HUES64 (cell line): ENCODE measurements at regions not wholly inside any gene's neighbourhood (a gene's known extent, or its start where the extent isn't known, plus 50 kb on each side); places are given as distances from the start of the nearest gene placed in this dataset.
"Not testable (repeated sequence)": the region's sequence is repeated elsewhere in the genome, so short reads cannot be mapped to it uniquely, and the experiment has no call there.

Experiments used
- H3K27ac ChIP-seq: 2 replicates; pipeline ENCODE4 v1.7.0; 2013; ENCODE audit warnings: low read depth, low read length, inconsistent platforms
- H3K27me3 ChIP-seq: 2 replicates; pipeline ENCODE4 v1.6.1; 2013; ENCODE audit warnings: mild to moderate bottlenecking, low read length; ENCODE audit not compliant: insufficient read depth
- H3K36me3 ChIP-seq: 2 replicates; pipeline ENCODE4 v1.6.1; 2013; ENCODE audit warnings: mild to moderate bottlenecking, low read length; ENCODE audit not compliant: insufficient read depth
- H3K4me1 ChIP-seq: 2 replicates; pipeline ENCODE4 v1.6.1; 2013; ENCODE audit warnings: mild to moderate bottlenecking, low read length, moderate library complexity; ENCODE audit not compliant: insufficient read depth
- H3K4me3 ChIP-seq: 2 replicates; pipeline ENCODE4 v1.5.1; 2013; ENCODE audit warnings: mild to moderate bottlenecking, low read length, moderate library complexity
- H3K9ac ChIP-seq: 2 replicates; pipeline ENCODE4 v1.6.1; 2013; ENCODE audit warnings: mild to moderate bottlenecking, low read depth, low read length
- H3K9me3 ChIP-seq: 2 replicates; pipeline ENCODE4 v1.6.1; 2013; ENCODE audit warnings: low read depth, low read length; ENCODE audit not compliant: insufficient read depth
- WGBS: fragments of 150-250, 120-280 bp; methylation state at CpG from one replicate; pipeline ENCODE4 v1.1.7; 2013; ENCODE audit warnings: missing lambda C conversion rate; 5-methylcytosine and 5-hydroxymethylcytosine counted together

DNA sequence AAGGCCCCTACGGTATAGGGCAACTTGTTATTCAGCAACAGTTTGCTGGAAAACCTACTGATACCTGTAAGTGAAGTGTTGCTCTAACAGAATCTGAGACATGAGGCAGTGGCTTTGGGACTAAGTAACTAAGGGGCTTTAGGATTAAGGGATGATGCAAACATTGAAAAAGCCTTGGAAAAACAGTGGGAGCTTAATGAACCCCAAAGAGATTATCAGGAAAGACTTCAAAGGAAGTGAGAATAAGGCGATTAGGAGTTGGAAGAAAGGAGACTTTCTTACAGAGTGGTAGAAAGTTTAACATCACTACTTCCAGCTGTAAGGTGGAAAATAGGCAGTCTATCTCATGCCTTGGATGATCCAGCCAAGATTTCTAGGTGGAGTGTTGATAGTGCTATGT, 158.2 kb upstream of the TRIB2 start:
- Histone ChIP-seq H3K4me1 (peaks cover 6% of the 10 kb centered on the region; the same call in 1 of the 2 replicates), H3K36me3 (no peaks in the 10 kb centered on the region), H3K4me3 (no peak overlapping the region), H3K27ac (no peak overlapping the region), H3K9me3 (no peaks in the 10 kb centered on the region), H3K27me3 (no peaks in the 10 kb centered on the region), H3K9ac (no peak overlapping the region)
- WGBS, result 91% methylated on average over 2 of the region's 2 CpGs

DNA sequence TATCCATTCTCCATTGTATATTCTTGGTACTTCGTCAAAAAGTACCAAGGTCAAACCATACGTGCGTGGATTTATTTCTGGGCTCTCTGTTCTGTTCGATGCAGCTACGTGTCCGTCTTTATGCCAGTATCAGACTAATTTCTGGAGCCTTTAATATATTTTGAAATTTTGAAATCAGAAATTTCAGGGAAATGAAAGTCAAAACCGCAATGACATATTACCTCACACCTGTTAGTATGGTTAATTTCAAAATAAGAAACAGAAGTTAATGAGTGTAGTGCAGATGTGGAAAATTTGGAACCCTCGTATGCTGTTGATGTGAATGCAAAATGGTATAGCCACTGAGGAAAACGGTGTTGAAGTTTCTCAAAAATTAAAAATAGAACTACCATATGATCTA, 156.1 kb upstream of the TRIB2 start:
- Histone ChIP-seq H3K4me1 (peaks cover 3% of the 10 kb centered on the region; the same call in 1 of the 2 replicates), H3K9me3 (no peaks in the 10 kb centered on the region), H3K27me3 (no peaks in the 10 kb centered on the region), H3K4me3 (no peak overlapping the region), H3K9ac (no peak overlapping the region), H3K36me3 (no peaks in the 10 kb centered on the region), H3K27ac (no peak overlapping the region)
- 97% methylated on average over 7 of the region's 9 CpGs for WGBS

DNA sequence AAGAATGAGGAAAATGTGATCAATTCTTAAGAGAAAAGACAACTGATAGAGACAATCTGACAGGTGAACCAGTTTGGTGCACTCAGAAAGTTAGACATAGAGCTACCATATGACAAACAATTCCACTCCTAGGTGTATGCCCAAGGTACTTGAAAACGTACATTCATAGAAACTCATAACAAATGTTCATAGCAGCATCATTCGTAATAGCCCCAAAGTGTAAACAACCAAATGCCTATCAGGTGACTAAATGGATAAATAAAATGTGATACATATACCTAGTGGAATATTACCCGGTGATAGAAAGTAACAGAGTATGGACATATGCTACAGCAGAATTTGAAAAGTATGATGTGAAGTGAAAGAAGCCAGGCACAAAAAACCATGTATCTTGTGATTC, 149.3 kb upstream of the TRIB2 start:
- WGBS, result 98% methylated on average over 3 of the region's 3 CpGs
- Histone ChIP-seq H3K9me3 (no peaks in the 10 kb centered on the region), H3K27ac (no peak overlapping the region), H3K27me3 (no peaks in the 10 kb centered on the region), H3K9ac (no peak overlapping the region), H3K4me3 (no peak overlapping the region), H3K36me3 (no peaks in the 10 kb centered on the region), H3K4me1 (no peaks in the 10 kb centered on the region)

DNA sequence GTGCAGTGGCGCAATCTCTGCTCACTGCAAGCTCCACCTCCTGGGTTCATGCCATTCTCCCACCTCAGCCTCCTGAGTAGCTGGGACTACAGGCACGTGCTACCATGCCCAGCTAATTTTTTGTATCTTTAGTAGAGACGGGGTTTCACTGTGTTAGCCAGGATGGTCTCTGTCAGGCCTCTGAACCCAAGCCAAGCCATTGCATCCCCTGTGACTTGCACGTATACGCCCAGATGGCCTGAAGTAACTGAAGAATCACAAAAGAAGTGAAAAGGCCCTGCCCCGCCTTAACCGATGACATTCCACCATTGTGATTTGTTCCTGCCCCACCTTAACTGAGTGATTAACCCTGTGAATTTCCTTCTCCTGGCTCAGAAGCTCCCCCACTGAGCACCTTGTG, 147.2 kb upstream of the TRIB2 start:
- WGBS, result 87% methylated on average over 7 of the region's 7 CpGs
- H3K4me3 ChIP-seq, H3K27ac ChIP-seq, H3K27me3 ChIP-seq, H3K9me3 ChIP-seq, H3K36me3 ChIP-seq, H3K4me1 ChIP-seq, H3K9ac ChIP-seq: not testable (repeated sequence)

DNA sequence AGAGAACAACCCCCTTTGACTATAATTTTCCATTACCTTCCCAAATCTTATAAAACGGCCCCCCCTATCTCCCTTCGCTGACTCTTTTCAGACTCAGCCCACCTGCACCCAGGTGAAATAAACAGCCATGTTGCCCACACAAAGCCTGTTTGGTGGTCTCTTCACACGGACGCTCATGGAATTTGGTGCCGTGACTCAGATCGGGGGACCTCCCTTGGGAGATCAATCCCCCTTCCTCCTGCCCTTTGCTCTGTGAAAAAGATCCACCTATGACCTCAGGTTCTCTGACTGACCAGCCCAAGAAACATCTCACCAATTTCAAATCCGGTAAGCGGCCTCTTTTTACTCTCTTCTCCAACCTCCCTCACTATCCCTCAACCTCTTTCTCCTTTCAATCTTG, 146.8 kb upstream of the TRIB2 start:
- H3K27me3 ChIP-seq, H3K9me3 ChIP-seq, H3K27ac ChIP-seq, H3K4me1 ChIP-seq, H3K9ac ChIP-seq, H3K36me3 ChIP-seq, H3K4me3 ChIP-seq: not testable (repeated sequence)
- 96% methylated on average over 8 of the region's 8 CpGs for WGBS

DNA sequence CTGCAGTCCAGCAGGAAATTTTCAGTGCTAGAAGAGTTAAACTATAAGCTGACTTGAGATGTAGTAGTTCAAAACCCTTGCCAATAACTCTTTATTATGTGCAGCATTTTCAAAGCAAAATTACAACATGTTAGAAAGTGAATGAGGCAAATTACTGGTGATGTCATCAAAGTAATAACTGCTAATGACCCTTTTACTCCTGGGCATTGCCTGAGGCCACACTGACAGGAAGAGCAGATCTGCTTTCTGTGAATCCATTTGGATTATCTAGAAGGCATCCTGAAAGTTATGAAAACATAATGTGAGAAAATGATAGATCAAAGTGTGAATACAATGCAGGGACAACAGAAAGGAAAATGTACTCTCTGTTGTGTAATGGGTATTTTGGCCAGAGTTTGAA, 139.6 kb upstream of the TRIB2 start:
- no peak overlapping the region for H3K9ac ChIP-seq
- H3K4me1 ChIP-seq, result no peaks in the 10 kb centered on the region
- no peak overlapping the region for H3K4me3 ChIP-seq
- H3K36me3 ChIP-seq, result no peaks in the 10 kb centered on the region
- H3K9me3 ChIP-seq, result no peaks in the 10 kb centered on the region
- no peak overlapping the region for H3K27ac ChIP-seq
- no peaks in the 10 kb centered on the region for H3K27me3 ChIP-seq

DNA sequence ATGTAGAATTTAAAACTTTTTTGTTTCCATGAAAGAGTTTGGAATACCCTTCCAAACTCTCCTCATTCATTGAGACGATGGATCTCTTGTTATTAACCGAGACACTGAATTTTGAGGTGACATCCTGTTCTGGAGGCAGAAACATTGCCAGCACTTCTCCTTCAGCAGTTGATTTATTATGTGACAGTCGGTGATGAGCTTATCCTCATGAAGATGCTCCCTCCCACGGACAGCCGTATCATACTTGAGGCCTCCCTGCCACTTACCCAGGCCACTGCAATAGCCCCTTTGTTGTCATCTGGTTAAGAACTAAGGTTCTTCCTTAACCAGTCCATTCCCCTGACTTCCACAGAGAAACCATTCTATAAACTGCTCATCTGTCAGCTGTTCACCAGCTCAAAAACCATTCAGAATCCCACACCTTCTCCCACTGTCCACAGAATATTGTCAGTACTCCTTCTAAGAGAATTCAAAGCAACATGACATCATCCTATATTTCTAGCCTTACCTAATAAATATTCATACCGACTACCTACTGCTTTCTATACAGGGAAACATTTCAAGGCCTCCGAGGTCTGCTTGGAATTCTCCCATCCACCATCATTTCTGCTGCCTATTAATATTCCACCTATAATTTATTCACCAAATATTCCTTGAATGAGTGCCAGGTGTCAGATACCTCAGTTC, 139.0 kb upstream of the TRIB2 start:
- no peak overlapping the region for H3K27ac ChIP-seq
- no peaks in the 10 kb centered on the region for H3K27me3 ChIP-seq
- no peak overlapping the region for H3K4me3 ChIP-seq
- H3K36me3 ChIP-seq, result no peaks in the 10 kb centered on the region
- no peaks in the 10 kb centered on the region for H3K9me3 ChIP-seq
- no peak overlapping the region for H3K9ac ChIP-seq
- H3K4me1 ChIP-seq, result no peaks in the 10 kb centered on the region
- 92% methylated on average over 7 of the region's 7 CpGs for WGBS

DNA sequence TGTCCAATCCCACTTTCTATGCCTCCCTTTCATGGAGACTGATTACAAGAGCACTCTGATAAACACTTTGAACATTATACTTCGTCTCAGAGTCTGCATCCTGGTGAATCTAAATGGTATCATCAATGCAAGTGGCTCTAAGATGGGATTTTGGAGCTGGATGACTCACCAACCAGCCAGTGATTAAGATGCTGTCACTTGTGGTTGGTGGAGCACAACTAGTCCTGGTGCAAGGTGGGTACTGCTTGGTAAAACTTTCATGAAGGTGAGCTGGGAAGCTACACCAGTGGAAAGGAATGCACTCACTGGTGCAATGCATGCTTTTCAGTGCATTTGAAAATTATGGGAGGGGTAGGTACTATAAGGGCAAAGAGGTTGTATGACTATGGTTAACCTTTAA, 137.7 kb upstream of the TRIB2 start:
- Histone ChIP-seq H3K9ac (no peak overlapping the region), H3K4me1 (no peaks in the 10 kb centered on the region), H3K4me3 (no peak overlapping the region), H3K27me3 (no peaks in the 10 kb centered on the region), H3K27ac (no peak overlapping the region), H3K9me3 (no peaks in the 10 kb centered on the region), H3K36me3 (no peaks in the 10 kb centered on the region)
- WGBS, result 83% methylated on average over 1 of the region's 1 CpG

DNA sequence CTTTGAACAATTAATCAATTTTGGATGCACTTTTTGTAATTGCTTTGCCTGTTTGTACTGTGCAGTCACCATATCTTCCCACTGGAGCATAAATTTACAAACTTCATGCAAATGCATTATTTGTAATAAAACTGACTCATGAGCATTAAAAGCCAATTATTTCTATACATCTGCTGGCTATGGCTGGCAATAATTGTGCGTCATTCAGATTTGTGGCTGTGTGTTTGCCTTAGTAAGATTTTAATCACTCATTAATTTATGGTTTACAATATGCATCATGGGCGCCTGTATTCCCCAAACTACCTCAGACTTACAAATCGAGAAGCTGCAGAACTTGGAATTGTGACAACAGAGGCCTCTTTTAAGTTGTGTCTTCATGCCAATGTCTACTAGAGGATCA, 132.4 kb upstream of the TRIB2 start:
- Histone ChIP-seq H3K9ac (no peak overlapping the region), H3K36me3 (no peaks in the 10 kb centered on the region), H3K4me3 (no peak overlapping the region), H3K27me3 (no peaks in the 10 kb centered on the region), H3K27ac (no peak overlapping the region), H3K4me1 (no peaks in the 10 kb centered on the region), H3K9me3 (no peaks in the 10 kb centered on the region)
- 93% methylated on average over 3 of the region's 3 CpGs for WGBS

DNA sequence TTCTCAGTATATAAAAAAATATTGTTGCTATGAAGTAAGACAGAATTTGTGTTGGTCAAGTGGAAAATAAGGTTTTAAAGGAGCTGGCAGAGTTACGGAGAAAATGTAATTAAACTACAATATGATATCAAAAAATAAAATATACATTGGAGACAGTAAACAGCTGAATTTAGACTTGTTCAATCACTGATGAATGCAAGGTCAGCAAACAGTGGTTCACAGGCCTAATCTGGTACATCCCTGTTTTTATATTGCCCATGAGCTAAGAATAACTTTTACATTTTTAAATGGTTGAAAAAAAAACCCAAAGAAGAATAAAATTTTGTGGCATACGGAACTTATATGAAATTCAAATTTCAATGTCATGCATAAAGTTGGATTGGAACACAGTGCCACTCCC, 131.0 kb upstream of the TRIB2 start:
- H3K9ac ChIP-seq, result no peak overlapping the region
- no peaks in the 10 kb centered on the region for H3K9me3 ChIP-seq
- H3K27me3 ChIP-seq, result no peaks in the 10 kb centered on the region
- no peak overlapping the region for H3K4me3 ChIP-seq
- H3K27ac ChIP-seq, result no peak overlapping the region
- H3K4me1 ChIP-seq, result no peaks in the 10 kb centered on the region
- H3K36me3 ChIP-seq, result no peaks in the 10 kb centered on the region
- no CpG with 5 or more reads among the region's 2 CpGs for WGBS

DNA sequence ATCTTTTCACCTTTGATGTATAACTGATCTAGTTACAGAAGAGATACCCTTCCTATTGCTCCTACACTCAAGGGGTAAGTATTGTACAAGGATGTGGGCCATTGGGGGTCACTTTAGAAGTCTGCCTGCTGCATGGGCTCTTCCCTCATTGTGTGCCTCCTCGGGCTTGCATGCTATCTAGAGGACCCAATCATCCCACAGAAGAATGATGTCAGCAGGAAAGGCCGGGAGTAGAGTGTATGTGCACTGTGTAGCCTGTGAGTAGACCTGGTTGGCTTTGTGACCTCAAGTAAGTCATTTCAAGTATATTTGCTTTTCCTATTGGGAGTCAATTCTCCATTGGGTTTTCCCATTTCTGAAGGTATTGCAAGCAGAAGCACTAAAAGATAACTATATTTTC, 129.5 kb upstream of the TRIB2 start:
- H3K4me3 ChIP-seq, result no peak overlapping the region
- H3K27me3 ChIP-seq, result no peaks in the 10 kb centered on the region
- H3K9ac ChIP-seq, result no peak overlapping the region
- H3K4me1 ChIP-seq, result no peaks in the 10 kb centered on the region
- 89% methylated on average over 2 of the region's 2 CpGs for WGBS
- H3K36me3 ChIP-seq, result no peaks in the 10 kb centered on the region
- H3K27ac ChIP-seq, result no peak overlapping the region
- H3K9me3 ChIP-seq, result no peaks in the 10 kb centered on the region
